OCI-LY7 (cell line): ENCODE measurements at regions not wholly inside any gene's neighbourhood (a gene's known extent, or its start where the extent isn't known, plus 50 kb on each side); places are given as distances from the start of the nearest gene placed in this dataset.

Experiments
- EZH2phosphoT487 ChIP-seq: fragments of 200-600 bp; sonication (generic); IDR thresholded peaks from 2 replicates; pipeline ENCODE4 v1.6.1; 2018; ENCODE audit warnings: low read depth, borderline replicate concordance, mild to moderate bottlenecking, mixed run types, antibody characterized with exemption, low read length, moderate library complexity, mixed read lengths
- TF ChIP-seq, protein P1 (sequence below): fragments of 200-600 bp; sonication (generic); conservative IDR thresholded peaks from 2 replicates; pipeline ENCODE4 v1.5.1; 2014; ENCODE audit warnings: mild to moderate bottlenecking, antibody characterized with exemption, low read length, moderate library complexity, mixed read lengths

DNA sequence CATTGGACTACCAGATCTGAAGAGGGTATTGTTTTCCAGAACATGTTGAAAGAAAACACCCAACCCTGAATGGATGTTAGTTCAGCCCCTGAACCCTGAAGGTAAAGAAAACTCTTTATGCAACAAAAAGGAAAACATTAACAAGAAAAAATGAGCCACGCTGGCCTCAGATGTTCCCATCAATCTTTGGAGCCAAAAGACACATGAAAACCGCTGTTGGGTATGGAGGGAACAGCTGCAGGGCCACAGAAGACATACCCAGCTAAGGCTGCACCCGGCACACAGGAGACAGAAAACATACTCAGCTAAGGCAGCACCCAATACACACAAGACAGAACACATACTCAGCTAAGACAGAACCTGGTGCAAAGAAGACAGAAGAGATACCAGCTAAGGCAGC lies 51.3 kb upstream of the GALNT9 start:
- TF ChIP-seq, protein P1, sequence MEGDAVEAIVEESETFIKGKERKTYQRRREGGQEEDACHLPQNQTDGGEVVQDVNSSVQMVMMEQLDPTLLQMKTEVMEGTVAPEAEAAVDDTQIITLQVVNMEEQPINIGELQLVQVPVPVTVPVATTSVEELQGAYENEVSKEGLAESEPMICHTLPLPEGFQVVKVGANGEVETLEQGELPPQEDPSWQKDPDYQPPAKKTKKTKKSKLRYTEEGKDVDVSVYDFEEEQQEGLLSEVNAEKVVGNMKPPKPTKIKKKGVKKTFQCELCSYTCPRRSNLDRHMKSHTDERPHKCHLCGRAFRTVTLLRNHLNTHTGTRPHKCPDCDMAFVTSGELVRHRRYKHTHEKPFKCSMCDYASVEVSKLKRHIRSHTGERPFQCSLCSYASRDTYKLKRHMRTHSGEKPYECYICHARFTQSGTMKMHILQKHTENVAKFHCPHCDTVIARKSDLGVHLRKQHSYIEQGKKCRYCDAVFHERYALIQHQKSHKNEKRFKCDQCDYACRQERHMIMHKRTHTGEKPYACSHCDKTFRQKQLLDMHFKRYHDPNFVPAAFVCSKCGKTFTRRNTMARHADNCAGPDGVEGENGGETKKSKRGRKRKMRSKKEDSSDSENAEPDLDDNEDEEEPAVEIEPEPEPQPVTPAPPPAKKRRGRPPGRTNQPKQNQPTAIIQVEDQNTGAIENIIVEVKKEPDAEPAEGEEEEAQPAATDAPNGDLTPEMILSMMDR: no peak
- no peak for TF ChIP-seq EZH2phosphoT487
